Panc1 (cell line): ENCODE measurements at regions not wholly inside any gene's neighbourhood (a gene's known extent, or its start where the extent isn't known, plus 50 kb on each side); places are given as distances from the start of the nearest gene placed in this dataset.

Experiments used
- ATAC-seq: fragments of 200-7000 bp; cut with Tn5 transposase; 2 replicates; pipeline ENCODE4 v1.9.1; 2020; ENCODE audit warnings: mild to moderate bottlenecking, moderate library complexity
- BruUV-seq: library from RNA; stranded (reverse); fragments of 400-500 nt; replicated peaks from 2 replicates; lab custom pipeline; 2021; lab: Mats Ljungman, UMichigan
- CTCF ChIA-PET: fragments of 300-600 bp; sonication (Branson Sonifier 250); formaldehyde crosslinking; loops from one replicate; lab custom pipeline; 2022; ENCODE audit warnings: antibody characterized with exemption; lab: Charles Lee
- POLR2A ChIA-PET: fragments of 300-600 bp; sonication (Branson Sonifier 250); formaldehyde crosslinking; loops from one replicate; lab custom pipeline; 2022; ENCODE audit warnings: antibody characterized with exemption; lab: Charles Lee
- DNase-seq: peaks from one replicate; pipeline ENCODE4 v3.0.0-alpha.2; 2010; ENCODE audit warnings: low read depth, low spot score
- H3K27ac ChIP-seq: 2 replicates; pipeline ENCODE4 v1.5.1; 2011; ENCODE audit warnings: mild to moderate bottlenecking, low read length, inconsistent platforms
- H3K27me3 ChIP-seq: fragments of 200-500 bp; sonication (Bioruptor generic); 2 replicates; pipeline ENCODE4 v1.6.0; 2014; ENCODE audit warnings: low read length, inconsistent platforms; ENCODE audit not compliant: control insufficient read depth, insufficient read depth
- H3K36me3 ChIP-seq: fragments of 200-500 bp; sonication (Bioruptor generic); 2 replicates; pipeline ENCODE4 v1.5.1; 2014; ENCODE audit warnings: inconsistent platforms, mild to moderate bottlenecking, low read length, moderate library complexity; ENCODE audit not compliant: control insufficient read depth, insufficient read depth
- H3K4me1 ChIP-seq: 2 replicates; pipeline ENCODE4 v1.5.1; 2011; ENCODE audit warnings: inconsistent platforms, mild to moderate bottlenecking, low read length, moderate library complexity; ENCODE audit not compliant: control insufficient read depth, insufficient read depth
- H3K4me3 ChIP-seq, 2 experiments: 2 replicates each; pipeline ENCODE4 v1.5.1; 2011 to 2012; ENCODE audit warnings: low read depth in 2 of 2, low read length in 2 of 2, mild to moderate bottlenecking in 2 of 2, inconsistent platforms in 1 of 2, moderate library complexity in 1 of 2
- H3K9me3 ChIP-seq: fragments of 200-500 bp; sonication (Bioruptor generic); 2 replicates; pipeline ENCODE4 v1.5.1; 2014; ENCODE audit warnings: low read depth, mild to moderate bottlenecking, inconsistent platforms, low read length, moderate library complexity; ENCODE audit not compliant: control insufficient read depth, insufficient read depth
- POLR2AphosphoS5 ChIP-seq: IDR thresholded peaks from 2 replicates; pipeline ENCODE4 v1.6.1; 2012; ENCODE audit warnings: mild to moderate bottlenecking, low read depth, low read length, moderate library complexity
- SIN3A ChIP-seq: IDR thresholded peaks from 2 replicates; pipeline ENCODE4 v1.6.1; 2012; ENCODE audit warnings: low read depth, mild to moderate bottlenecking, low read length, moderate library complexity, borderline replicate concordance; ENCODE audit not compliant: insufficient read depth
- TCF7L2 ChIP-seq: IDR thresholded peaks from 2 replicates; pipeline ENCODE4 v1.6.1; 2011; ENCODE audit warnings: mild to moderate bottlenecking, low read depth, low read length, inconsistent platforms
- in situ Hi-C: cut with HindIII; loops from 2 replicates; pipeline ENCODE4 v1.10.0; 2016; ENCODE audit warnings: low sequenced_read_pairs, low pct_unique_long_range_greater_than_20kb
- intact Hi-C: fragments of 100-400 bp; cut with micrococcal nuclease; formaldehyde crosslinking; loops from one replicate; pipeline ENCODE4 v1.10.0; 2022; ENCODE audit not compliant: unreplicated experiment
- TF ChIP-seq, protein P1 (sequence below): fragments of 450-650 bp; IDR thresholded peaks from 2 replicates; pipeline ENCODE4 v1.5.1; 2017; ENCODE audit warnings: mild to moderate bottlenecking
- TF ChIP-seq, protein P2 (sequence below), 2 experiments: IDR thresholded peaks; 2 replicates each; pipeline ENCODE4 v1.6.1; 2011 to 2012; ENCODE audit warnings: low read depth in 2 of 2, control low read depth in 1 of 2, low read length in 1 of 2, mild to moderate bottlenecking in 1 of 2, moderate library complexity in 1 of 2; ENCODE audit not compliant: insufficient read depth in 1 of 2

DNA sequence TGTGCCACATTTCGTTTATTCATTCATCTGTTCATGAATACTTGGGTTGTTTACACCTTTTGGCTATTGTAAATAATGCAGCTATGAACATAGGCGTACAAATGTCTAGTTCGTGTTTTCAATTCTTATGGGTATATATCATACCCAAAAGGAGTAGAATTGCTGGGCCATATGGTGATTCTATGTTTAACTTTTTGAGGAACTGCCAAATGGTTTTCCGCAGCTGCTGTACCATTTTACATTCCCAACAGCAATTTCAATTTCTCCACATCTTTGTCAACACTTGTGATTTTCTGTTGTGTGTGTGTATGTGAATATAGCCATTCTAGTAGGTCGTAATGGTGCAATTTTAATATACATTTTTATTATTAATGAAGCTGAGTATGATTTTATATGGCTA lies 326.2 kb downstream of the ETNK1 start:
- CTCF ChIA-PET = no interaction called here
- no peak overlapping the region for H3K27ac ChIP-seq
- no peak overlapping the region for H3K4me3 ChIP-seq
- in situ Hi-C loops = no loop called here
- POLR2A ChIA-PET = interaction anchor here (0.6 kb wide), 1 partner anchor 56 kb away, joined by 3 read pairs; no protein-coding TSS in a partner anchor
- no peaks in the 10 kb centered on the region for H3K36me3 ChIP-seq
- DNase-seq (no peak), ATAC-seq (no peak)
- no peaks in the 10 kb centered on the region for H3K27me3 ChIP-seq
- no peaks in the 10 kb centered on the region for H3K9me3 ChIP-seq
- intact Hi-C loops = no loop called here
- TF ChIP-seq POLR2AphosphoS5 = no peak
- BruUV-seq = no TSS peak
- H3K4me1 ChIP-seq = no peaks in the 10 kb centered on the region

DNA sequence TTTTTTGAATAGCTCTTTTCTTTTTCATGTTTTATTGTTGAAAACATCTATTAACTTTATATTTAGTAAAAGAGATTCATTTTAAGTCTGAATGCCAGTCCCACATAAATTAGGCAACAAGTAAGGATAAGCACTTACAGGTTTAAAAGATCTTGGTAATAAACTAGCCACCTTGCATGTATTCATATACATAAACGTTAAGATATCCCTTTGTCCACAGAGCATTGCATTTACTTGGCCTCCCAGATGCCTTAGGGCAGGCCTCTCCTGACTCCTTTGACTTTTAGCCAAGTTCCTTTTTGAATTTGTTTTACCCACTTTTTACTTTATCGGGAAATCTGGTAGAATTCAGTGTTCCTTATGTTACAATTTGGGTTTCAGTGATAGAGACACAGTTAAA lies 331.7 kb downstream of the ETNK1 start:
- Histone ChIP-seq H3K9me3 (no peaks in the 10 kb centered on the region), H3K27me3 (no peaks in the 10 kb centered on the region), H3K4me1 (no peaks in the 10 kb centered on the region), H3K4me3 (no peak overlapping the region), H3K27ac (no peak overlapping the region), H3K36me3 (no peaks in the 10 kb centered on the region)
- ATAC-seq (no peak), DNase-seq (no peak)
- BruUV-seq = no TSS peak
- POLR2A ChIA-PET = no interaction called here
- CTCF ChIA-PET = no interaction called here
- intact Hi-C loops = no loop called here
- in situ Hi-C loops = no loop called here
- TF ChIP-seq, protein P1, sequence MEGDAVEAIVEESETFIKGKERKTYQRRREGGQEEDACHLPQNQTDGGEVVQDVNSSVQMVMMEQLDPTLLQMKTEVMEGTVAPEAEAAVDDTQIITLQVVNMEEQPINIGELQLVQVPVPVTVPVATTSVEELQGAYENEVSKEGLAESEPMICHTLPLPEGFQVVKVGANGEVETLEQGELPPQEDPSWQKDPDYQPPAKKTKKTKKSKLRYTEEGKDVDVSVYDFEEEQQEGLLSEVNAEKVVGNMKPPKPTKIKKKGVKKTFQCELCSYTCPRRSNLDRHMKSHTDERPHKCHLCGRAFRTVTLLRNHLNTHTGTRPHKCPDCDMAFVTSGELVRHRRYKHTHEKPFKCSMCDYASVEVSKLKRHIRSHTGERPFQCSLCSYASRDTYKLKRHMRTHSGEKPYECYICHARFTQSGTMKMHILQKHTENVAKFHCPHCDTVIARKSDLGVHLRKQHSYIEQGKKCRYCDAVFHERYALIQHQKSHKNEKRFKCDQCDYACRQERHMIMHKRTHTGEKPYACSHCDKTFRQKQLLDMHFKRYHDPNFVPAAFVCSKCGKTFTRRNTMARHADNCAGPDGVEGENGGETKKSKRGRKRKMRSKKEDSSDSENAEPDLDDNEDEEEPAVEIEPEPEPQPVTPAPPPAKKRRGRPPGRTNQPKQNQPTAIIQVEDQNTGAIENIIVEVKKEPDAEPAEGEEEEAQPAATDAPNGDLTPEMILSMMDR = no peak
- TF ChIP-seq SIN3A = no peak
- TF ChIP-seq POLR2AphosphoS5 = no peak
- TF ChIP-seq, protein P2, sequence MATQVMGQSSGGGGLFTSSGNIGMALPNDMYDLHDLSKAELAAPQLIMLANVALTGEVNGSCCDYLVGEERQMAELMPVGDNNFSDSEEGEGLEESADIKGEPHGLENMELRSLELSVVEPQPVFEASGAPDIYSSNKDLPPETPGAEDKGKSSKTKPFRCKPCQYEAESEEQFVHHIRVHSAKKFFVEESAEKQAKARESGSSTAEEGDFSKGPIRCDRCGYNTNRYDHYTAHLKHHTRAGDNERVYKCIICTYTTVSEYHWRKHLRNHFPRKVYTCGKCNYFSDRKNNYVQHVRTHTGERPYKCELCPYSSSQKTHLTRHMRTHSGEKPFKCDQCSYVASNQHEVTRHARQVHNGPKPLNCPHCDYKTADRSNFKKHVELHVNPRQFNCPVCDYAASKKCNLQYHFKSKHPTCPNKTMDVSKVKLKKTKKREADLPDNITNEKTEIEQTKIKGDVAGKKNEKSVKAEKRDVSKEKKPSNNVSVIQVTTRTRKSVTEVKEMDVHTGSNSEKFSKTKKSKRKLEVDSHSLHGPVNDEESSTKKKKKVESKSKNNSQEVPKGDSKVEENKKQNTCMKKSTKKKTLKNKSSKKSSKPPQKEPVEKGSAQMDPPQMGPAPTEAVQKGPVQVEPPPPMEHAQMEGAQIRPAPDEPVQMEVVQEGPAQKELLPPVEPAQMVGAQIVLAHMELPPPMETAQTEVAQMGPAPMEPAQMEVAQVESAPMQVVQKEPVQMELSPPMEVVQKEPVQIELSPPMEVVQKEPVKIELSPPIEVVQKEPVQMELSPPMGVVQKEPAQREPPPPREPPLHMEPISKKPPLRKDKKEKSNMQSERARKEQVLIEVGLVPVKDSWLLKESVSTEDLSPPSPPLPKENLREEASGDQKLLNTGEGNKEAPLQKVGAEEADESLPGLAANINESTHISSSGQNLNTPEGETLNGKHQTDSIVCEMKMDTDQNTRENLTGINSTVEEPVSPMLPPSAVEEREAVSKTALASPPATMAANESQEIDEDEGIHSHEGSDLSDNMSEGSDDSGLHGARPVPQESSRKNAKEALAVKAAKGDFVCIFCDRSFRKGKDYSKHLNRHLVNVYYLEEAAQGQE (IDR thresholded peaks at IDR 0.05; ENCODE audit: insufficient read depth in 1 of 2, low read depth in 2 of 2, low read length in 1 of 2) = no peak
- no peak for TF ChIP-seq TCF7L2

DNA sequence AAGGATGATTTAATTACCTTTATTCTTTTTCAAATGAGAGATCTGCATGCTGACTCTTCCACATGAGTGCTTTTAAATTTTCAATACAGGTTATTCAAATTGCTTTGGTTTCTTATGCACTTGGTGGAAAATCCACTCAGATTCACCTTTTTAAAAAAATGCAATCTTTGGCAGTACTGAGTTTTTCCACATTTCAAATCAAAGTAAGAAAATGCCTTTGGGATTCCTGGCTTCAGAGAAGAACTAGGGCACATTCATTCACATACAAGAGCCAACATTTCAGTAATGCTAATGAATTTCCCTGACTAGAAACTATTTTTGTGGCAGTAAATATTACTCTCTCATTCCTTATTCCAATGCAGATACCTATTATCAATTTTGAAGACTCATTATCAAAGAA lies 342.2 kb downstream of the ETNK1 start:
- no peak for ATAC-seq
- no TSS peak for BruUV-seq
- no peak for DNase-seq
- intact Hi-C loops (no loop called here), in situ Hi-C loops (no loop called here)
- no peak overlapping the region for H3K27ac ChIP-seq
- no peaks in the 10 kb centered on the region for H3K4me1 ChIP-seq
- ChIA-PET CTCF (no interaction called here), POLR2A (no interaction called here)
- TF ChIP-seq TCF7L2 (no peak), SIN3A (no peak), POLR2AphosphoS5 (no peak)
- TF ChIP-seq, protein P1 = no peak
- TF ChIP-seq, protein P2 (IDR thresholded peaks at IDR 0.05; ENCODE audit: insufficient read depth in 1 of 2, low read depth in 2 of 2, low read length in 1 of 2) = no peak
- H3K9me3 ChIP-seq = no peaks in the 10 kb centered on the region
- H3K27me3 ChIP-seq = no peaks in the 10 kb centered on the region
- H3K36me3 ChIP-seq = no peaks in the 10 kb centered on the region
- no peak overlapping the region for H3K4me3 ChIP-seq
